Posterior cingulate gyrus (tissue), 11 donors: ENCODE measurements at regions not wholly inside any gene's neighbourhood (a gene's known extent, or its start where the extent isn't known, plus 50 kb on each side); places are given as distances from the start of the nearest gene placed in this dataset.
"Not testable (repeated sequence)": the region's sequence is repeated elsewhere in the genome, so short reads cannot be mapped to it uniquely, and the experiment has no call there.

ENCODE experiments used
- DNase-seq, 10 donors: peaks; one replicate each; pipeline versions ENCODE4 v3.0.0 to v3.0.0-alpha.2; 2020 to 2021; ENCODE audit warnings: mixed read lengths in 3 of 10
- intact Hi-C: fragments of 100-400 bp; cut with DNase I; formaldehyde crosslinking; loops from one replicate; pipeline ENCODE4 v1.15.1; 2023

DNA sequence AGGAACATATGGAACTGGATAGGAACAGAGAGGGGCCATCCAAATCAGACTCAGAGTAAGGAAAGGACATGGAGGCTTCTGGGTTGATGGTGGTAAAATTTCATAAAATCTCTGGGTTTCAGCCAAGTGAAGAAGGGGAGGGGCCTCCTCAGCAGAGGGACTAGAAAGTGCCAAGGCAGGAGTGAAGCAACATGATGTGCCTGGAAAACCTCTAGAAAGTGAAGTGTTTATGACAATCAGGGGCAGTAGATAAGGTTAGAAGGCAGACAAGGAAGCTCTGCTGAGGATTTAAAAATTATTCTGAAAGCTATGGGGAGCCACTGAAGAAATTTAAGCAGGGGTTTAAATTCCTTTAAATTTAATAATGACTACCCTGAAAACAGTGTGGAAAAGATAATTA, 126.0 kb upstream of the TENT5A start:
- intact Hi-C loops, result no loop called here
- no peak for DNase-seq

DNA sequence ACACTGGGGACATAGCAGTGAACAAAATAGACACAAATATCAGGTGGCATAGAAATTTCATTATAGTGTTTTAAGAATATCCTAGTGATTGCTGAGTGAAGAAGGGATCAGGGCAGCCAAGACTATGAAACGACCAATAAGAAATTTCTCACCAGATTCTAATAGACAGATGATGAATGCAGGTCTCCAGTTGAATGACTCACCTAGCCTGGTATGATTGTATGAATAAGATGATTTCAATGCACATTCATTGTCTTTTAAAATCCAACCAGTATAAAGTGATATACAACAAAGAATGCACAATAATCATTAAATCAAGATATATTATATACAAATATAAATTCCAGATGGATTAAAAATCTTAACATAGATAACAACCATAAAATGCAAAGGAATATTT, 124.5 kb upstream of the TENT5A start:
- intact Hi-C loops, result no loop called here
- DNase-seq, result no peak

DNA sequence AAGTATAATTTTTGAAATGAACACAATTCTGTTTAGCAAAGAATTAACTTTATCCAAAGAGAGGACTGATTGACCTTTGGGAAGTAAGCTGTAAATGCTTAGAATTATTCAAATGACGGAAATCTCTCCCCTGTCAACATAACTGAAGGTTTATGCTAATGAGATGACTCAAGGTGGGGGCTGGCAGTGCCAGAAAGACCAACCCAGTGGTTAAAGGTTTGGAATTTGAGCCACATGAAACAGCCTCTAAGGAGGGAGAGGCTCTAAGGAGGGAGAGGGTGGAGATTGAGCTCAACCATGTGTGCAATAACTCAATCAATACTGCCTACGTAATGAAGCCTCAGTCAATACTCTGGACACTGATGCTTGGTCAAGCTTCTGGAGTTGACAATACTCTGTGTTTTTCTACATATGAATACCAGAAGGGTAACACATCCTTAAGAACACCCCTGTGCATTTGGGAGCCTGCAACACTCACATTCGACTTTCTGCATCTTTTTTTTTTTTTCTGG, 123.4 kb upstream of the TENT5A start:
- intact Hi-C loops, result no loop called here
- DNase-seq, result no peak

DNA sequence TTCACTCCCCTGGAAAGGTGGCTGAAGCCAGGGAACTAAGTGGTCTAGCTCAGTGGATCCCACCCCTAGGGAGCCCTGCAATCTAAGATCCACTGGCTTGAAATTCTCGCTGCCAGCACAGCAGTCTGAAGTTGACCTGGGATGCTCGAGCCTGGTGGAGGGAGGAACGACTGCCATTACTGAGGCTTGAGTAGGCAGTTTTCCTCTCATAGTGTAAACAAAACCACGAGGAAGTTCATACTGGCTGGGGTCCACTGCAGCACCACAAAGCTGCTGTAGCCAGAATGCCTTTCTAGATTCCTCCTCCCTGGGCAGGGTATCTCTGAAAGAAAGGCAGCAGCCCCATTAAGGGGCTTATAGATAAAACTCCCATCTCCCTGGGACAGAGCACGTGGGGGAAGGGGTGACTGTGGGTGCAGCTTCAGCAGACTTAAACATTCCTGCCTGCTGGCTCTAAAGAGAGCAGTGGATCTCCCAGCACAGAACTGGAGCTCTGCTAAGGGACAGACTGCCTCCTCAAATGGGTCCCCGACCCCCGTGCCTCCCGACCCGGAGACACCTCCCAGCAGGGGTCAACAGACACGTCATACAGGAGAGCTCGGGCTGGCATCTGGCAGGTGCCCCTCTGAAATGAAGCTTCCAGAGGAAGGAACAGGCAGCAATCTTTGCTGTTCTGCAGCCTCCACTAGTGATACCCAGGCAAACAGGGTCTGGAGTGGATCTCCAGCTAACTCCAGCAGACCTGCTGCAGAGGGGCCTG, 117.4 kb upstream of the TENT5A start:
- peak in 1 of 10 donors; percentile 81 for DNase-seq
- intact Hi-C loops, result not testable (repeated sequence)

DNA sequence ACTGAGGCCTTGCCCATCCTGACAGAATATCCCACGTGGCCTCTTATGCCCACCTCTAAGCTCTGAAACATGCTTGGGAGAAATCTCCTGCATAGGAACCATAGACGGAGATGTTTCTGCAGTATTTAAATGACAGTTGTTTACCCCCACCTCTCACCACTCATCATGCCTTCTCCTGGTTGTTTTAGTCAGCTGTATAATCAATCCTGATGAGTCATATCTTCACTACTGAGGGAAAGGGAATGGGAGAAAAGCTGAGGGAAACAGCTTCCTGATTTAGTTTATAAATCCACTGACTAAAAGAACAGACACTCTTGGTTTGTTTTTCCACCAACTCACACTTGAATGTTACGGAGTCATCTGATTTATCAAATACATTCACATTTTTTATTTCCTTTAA, 113.2 kb upstream of the TENT5A start:
- no peak for DNase-seq
- intact Hi-C loops, result no loop called here

DNA sequence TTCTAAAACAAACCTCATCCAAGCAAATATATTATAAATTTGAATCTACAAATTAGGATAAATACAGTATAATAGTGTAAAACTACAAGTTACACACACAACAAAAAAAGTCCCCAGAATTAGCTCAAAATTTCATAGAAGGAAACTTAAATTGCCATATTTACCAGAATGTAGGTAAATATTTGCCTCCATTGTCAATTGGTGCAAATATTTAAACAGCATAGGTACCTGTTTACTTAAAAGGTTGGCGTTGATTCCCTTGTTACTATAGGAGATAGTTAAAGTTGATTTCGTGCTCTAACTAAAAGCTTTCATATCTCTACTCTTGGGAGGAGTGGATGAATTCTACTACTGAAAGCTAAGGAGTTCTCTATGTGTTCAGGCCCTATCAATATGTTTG, 111.6 kb upstream of the TENT5A start:
- intact Hi-C loops, result no loop called here

DNA sequence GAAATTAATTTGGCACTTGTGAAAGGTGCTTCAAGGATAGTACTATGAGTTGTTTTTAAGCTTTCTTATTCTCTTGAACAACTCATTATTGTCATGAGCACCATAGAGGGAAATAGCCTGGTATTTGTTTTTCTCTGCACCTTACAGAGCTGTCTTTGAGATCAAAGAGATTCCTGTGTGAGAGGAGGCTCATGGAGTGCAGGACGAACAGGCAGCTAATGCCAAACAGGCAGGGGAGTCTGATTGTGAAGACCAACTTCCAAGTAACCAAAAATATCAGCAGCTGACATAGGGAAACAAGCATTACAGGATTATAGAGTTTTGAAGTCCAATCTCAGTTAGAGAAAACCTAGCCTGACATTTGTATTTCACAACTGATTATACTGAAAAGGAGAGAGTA, 110.6 kb upstream of the TENT5A start:
- no peak for DNase-seq
- intact Hi-C loops, result no loop called here

More for the DNA sequence above, 111.6 kb upstream of the TENT5A start:
- no peak for DNase-seq

DNA sequence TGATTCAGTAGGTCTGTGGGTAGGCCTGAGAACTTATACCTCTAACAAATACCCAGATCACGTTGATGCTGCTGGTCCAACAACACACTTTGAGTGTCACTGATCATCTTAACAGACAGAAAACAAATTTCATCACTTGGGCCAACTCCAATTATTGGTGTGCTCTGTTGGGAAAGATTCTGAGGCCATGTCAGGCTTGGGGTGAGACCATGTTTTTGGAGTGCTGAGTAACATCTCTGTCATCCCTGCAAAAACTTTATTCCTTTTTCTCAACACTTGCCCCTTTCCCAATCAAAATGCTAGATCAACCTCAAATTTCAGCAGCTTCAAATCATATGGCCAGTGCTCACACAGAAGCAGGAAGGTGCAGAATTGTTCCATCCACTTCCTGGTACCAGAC, 108.8 kb upstream of the TENT5A start:
- DNase-seq, result no peak

DNA sequence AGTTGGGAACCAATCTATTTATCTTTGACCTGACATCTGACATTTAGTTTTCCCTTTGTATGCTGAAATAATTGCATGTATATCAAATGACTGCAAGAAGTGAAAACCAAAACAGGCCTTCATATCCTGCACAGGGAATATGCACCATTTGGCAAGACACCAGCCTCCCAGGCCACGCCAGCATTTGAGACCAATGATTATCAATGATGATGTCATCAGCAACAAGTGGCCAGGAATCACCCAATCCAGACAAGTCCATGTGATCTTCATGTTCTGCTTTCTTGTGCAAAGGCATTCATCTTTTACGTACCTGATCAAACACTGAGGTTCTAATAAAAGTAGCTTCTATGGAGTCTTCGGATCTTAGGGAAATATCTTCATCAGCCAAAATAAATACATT, 107.4 kb upstream of the TENT5A start:
- intact Hi-C loops, result no loop called here
- no peak for DNase-seq

More for the DNA sequence above, 108.8 kb upstream of the TENT5A start:
- intact Hi-C loops, result no loop called here

DNA sequence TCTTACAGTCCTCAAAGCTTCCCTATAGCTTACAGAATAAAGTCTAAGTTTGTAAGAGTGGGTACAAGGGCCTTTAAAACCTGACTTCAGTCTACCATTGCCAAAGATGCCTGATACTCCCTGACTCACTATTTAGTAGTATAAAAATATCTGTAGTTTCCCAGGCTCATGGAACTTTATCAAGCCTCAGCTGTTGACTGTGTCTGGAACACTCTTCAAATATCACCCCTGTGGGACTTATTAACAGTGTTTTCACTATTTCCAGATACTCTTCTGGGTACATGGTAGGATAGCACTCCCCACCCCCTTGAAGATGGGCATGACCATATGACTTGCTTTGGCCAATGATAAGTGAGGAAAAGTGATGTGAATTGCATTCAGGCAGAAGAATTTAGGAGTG, 105.3 kb upstream of the TENT5A start:
- no peak for DNase-seq
- intact Hi-C loops, result no loop called here

DNA sequence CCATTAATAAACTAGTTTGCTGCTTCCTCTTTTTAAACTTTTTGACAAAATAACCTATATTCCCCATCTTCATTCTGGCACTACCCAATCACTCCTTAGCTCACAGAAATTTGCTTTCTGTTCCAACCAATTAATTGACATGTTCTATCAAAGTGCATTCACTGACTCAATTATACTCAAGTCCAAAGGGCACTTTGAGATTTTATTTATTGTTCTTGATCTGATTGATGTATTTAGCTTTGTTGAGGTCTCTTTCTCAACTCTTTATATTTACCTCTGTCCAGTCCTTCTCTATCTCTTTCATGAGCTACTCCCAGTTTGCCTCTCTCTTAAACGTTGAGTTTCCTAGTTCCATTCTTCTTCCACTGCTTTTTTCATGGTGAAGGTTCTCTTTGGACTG, 104.4 kb upstream of the TENT5A start:
- intact Hi-C loops, result no loop called here
- no peak for DNase-seq

DNA sequence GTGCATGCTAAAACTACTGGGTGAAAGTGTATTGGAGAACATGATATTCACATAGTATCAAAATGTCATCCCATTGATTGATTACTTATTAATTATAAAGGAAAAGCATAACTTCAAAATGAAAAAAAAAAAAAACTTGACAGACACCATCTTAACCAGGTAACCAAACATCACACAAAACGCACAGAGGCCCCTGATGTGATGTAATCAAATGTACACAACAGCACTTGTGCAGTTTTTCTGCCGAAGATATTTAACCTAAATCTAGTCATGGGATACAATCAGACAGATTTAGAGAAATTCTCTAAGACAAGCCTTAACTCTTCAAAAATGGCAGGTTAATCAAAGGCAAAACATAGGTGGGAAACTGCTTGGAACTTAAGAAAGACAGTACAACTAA, 102.0 kb upstream of the TENT5A start:
- intact Hi-C loops, result no loop called here

DNA sequence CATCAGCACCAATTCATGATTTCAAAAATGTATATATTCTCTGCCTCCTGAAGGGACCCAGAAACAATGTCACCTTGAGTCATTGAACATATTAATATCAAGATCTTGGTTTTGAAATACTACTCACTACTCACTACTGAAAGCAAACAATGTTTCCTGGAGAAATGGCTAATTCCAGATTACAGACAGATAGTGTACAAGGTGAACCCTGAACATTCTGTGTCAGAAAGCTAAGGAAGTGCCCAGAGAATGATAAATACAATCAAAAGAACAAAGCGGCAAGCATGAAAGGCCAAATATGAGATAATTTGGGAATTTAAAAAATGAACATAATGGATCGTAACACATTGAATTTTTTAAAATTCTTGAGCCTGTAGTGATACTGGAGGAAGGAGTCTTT, 101.5 kb upstream of the TENT5A start:
- intact Hi-C loops, result no loop called here
- no peak for DNase-seq

More for the DNA sequence above, 102.0 kb upstream of the TENT5A start:
- DNase-seq, result no peak

DNA sequence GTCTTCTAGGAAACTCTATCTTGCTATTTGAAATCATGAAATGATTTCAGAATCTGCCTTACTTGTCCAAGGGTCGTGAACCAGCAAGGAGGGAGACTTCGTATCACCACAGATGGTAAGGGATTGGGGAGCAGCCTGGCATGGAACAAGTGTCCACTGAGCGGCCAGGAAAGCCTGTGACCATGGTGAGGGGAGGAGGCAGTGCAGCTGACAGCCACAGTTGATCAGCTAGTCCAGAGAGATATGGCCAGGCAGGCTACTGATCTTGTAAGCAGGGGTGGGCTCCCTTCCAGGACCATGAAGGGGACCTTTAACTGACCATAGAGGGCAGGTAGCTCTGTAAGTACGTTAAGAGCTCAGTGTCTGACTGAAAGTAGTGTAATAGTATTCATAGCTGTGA, 96.8 kb upstream of the TENT5A start:
- intact Hi-C loops, result no loop called here
- DNase-seq, result peak in 1 of 10 donors; percentile 54

DNA sequence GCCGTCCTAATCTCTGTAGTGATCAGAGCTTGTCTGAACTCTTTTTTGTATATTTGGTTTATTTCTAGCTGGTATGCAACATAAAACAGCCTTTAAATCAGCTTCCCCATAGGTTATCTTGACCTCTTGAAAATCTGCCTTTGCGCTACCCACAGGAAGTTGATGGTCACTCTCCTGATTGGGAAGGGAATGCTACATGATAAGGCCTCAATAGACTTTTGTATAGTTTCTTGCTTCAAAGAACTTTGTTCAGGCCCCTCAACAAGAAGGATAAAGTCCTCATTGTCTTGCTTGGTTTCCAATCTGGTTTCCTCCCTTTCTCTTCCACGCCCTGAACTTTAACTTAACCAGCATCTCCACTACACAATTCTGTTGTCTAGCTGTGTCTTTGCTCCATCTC, 95.4 kb upstream of the TENT5A start:
- intact Hi-C loops, result no loop called here
- no peak for DNase-seq

DNA sequence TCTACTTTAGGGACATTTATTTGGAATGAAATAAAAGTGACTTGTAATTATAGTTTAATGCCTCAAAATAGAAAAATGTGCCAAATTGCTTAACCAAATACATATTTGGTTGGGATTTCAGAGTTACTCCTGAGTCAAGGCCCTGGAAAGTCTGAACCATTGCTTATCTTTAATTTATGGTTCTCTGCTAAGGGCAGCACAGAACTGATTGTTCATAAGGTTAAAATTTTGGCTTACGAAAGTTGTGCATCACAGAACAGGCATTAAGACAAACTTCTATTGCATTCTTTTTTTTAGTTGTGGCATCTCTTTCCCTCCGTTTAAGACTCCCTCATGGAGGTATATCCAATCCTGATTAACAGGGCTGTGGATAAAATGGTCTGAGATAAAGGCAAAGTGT, 92.2 kb upstream of the TENT5A start:
- intact Hi-C loops, result no loop called here
- no peak for DNase-seq

DNA sequence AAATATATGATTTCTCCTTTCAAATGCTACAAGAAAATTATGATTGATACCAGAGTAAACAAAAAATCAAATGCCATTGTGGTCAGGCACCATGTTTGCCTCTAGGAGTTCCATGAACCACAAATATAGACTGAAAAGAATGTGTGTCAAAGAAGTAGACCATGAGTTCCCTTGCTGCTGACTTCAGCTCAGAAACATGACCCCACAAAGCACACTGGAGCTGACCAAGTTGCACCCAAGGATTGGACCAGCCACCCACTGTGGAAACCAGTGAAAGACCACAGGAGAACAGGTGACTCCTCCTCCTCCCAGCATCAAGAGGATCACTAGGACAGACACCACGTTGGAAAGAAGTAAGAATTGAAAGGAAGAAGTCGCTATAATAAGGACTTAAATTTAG, 90.8 kb upstream of the TENT5A start:
- intact Hi-C loops, result no loop called here
- no peak for DNase-seq

DNA sequence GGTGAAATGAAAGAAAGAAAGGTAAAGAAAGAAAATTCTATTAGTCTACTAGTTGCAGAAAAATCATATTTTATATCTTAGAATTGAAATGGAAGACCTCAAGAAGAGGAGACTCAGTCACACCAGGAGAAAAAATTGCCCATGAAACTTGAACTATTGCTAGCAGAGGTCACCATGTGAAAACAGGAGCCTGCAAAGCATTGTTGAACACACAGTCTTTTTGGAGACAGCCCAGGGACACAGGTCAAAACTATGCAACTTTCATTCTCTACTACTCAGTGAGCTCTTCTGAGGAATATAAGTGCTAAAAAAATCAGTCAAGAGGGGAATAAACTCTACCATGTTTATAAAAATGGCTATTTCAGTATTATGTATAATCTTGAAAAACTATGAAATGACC, 89.8 kb upstream of the TENT5A start:
- no peak for DNase-seq
- intact Hi-C loops, result no loop called here

DNA sequence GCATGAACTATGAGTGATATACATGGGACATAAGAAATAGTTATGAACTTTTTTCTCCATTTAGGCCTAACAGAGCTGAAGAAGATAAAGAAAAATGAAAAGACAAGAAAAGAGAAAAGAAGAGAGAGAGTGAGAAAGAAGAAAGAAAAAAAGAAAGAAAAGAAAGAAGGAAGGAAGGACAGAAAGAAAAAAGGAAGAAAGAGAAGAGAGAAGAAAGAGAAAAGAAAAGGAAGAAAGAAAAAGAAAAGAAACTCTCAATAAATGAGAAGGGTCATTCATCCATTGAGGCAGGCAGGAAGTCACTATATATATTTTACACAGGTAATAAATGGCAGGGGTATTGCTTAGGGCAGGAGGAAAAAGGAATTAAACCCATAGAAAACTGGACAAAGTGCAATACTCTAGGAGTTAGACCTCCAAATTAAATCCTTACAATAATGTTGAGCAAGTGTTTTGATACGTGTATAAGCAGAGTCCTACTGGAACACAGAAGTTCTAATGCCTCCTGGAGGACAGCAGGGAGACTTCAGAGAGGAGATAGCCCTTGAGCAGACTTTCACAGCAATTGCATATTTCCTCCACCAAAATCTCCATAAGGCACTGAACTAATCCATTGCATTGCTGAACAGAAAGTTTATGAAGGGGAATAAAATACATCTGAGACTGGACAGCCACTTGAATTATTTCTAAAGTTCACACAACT, 86.4 kb upstream of the TENT5A start:
- DNase-seq, result no peak
- intact Hi-C loops, result no loop called here

DNA sequence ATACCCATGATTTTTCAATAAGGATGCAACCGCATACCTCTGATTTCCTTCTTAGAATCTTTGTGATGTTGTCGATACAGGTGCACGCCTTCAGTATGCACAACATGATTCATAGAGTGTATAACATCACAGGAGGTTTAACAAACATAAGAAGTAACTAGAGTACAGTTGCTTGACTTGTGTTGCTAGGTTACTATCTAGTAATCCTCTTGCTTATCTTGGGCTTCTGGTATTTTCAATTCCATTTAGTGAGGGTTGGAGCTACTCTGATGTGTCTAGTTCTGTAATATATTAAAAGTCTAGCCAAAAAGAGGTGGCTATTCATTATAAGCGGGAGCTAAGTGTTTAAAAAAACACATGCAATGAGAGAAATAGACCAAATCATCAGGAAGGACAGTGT, 85.5 kb upstream of the TENT5A start:
- no peak for DNase-seq
- intact Hi-C loops, result no loop called here

DNA sequence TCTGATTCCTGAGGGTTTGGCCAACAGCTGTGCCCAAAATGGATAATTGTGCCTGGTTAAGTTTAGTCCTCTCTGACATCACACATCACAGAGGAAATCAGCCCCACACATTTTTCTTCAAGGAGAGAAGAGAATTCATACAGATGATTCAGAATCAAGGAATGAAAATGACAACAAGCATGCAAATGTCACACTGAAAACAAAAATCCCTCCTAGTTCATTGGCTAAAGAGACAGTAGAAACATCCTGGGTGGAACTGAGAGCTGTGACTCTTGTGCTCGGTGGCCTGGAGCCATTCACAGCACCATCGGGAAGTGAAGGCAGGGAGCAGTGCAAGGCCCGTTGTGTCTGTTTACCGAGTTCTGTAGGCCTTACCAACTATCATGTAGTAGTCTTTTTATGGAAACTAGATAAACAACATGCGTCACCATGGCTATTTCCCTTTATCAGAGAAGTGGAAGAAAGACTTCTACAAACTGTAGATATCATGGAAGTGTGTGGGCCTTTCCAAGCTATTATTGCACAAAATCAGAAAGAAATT, 81.7 kb upstream of the TENT5A start:
- intact Hi-C loops, result no loop called here
- peak in 2 of 10 donors; percentile 10 to 64 for DNase-seq

DNA sequence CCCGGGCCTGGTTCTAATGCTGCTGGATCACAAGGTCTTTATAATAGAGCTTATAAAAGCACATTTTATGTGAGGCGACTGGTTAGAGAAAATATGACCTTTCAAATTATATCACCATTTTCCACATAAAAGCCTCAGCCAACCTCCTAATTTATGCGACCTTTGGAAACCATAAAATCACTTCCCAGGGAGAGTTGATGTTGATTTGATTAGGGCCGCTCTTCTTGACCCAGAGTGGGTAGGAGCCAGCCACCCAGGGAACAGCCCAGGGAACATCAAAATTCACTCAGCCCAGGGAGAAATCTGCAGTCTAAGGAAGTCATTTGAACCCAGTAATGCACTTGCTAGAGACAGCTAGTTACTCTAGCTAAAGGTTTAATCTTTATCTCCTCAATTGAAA, 79.8 kb upstream of the TENT5A start:
- intact Hi-C loops, result no loop called here
- DNase-seq, result no peak
